ENCODE measurements at regions not wholly inside any gene's neighbourhood (a gene's known extent, or its start where the extent isn't known, plus 50 kb on each side); places are given as distances from the start of the nearest gene placed in this dataset.

DNA sequence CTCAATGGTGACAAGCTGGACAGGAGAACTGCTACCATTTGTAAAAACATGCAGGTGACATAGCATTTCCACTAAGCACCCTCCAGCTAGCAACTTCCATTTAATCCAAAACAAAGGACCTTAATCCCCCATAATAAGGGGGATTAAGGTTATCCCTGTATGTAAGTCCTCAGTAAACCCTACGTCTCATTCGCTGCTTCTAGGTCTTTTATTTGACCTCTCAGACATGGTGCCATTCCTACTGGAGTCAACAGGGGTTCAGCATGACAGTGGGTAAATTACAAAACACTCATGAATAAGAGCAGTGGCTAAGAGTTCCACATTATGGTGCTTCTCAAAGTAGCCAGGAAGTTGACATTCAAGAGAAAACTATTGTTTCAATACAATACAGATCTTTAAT lies 121.8 kb upstream of the CAV2 start:
- no peak overlapping the region for H3K27ac ChIP-seq
- TF ChIP-seq, protein P1, sequence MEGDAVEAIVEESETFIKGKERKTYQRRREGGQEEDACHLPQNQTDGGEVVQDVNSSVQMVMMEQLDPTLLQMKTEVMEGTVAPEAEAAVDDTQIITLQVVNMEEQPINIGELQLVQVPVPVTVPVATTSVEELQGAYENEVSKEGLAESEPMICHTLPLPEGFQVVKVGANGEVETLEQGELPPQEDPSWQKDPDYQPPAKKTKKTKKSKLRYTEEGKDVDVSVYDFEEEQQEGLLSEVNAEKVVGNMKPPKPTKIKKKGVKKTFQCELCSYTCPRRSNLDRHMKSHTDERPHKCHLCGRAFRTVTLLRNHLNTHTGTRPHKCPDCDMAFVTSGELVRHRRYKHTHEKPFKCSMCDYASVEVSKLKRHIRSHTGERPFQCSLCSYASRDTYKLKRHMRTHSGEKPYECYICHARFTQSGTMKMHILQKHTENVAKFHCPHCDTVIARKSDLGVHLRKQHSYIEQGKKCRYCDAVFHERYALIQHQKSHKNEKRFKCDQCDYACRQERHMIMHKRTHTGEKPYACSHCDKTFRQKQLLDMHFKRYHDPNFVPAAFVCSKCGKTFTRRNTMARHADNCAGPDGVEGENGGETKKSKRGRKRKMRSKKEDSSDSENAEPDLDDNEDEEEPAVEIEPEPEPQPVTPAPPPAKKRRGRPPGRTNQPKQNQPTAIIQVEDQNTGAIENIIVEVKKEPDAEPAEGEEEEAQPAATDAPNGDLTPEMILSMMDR (IDR thresholded peaks at IDR 0.05): no peak
- no peaks in the 10 kb centered on the region for H3K36me3 ChIP-seq
- H3K4me1 ChIP-seq (ENCODE audit: control insufficient read depth in 1 of 2, low read depth in 2 of 2): peaks cover 11 to 19% of the 10 kb centered on the region in 2 donors
- H3K9me3 ChIP-seq: no peaks in the 10 kb centered on the region
- no peaks in the 10 kb centered on the region for H3K27me3 ChIP-seq (replicated peaks; ENCODE audit: insufficient read depth)
- no peak overlapping the region for H3K4me3 ChIP-seq
- ATAC-seq (ENCODE audit: insufficient number of reproducible peaks, low FRiP score, low read depth) (no peak), DNase-seq (ENCODE audit: low spot score) (no peak)

GRCh38 chr7:116380025-116380424 lies 119.5 kb upstream of the CAV2 start:
- H3K9me3 ChIP-seq: no peaks in the 10 kb centered on the region
- ATAC-seq (ENCODE audit: insufficient number of reproducible peaks, low FRiP score, low read depth) (peak; percentile 90), DNase-seq (ENCODE audit: low spot score) (no peak)
- peak overlapping the region; percentile 57 to 84 for H3K27ac ChIP-seq
- peaks cover 11 to 19% of the 10 kb centered on the region in 2 donors for H3K4me1 ChIP-seq (ENCODE audit: control insufficient read depth in 1 of 2, low read depth in 2 of 2)
- H3K4me3 ChIP-seq: peak overlapping the region; percentile 41
- TF ChIP-seq, protein P1 (IDR thresholded peaks at IDR 0.05): no peak
- H3K27me3 ChIP-seq (replicated peaks; ENCODE audit: insufficient read depth): no peaks in the 10 kb centered on the region
- H3K36me3 ChIP-seq: no peaks in the 10 kb centered on the region

- Histone ChIP-seq H3K27ac (no peak overlapping the region), H3K9me3 (no peaks in the 10 kb centered on the region), H3K36me3 (no peaks in the 10 kb centered on the region), H3K27me3 (replicated peaks; ENCODE audit: insufficient read depth) (no peaks in the 10 kb centered on the region), H3K4me1 (ENCODE audit: control insufficient read depth in 1 of 2, low read depth in 2 of 2) (peaks cover 11 to 19% of the 10 kb centered on the region in 2 donors), H3K4me3 (no peak overlapping the region)
- TF ChIP-seq, protein P1 (IDR thresholded peaks at IDR 0.05): no peak
- DNase-seq (ENCODE audit: low spot score) (no peak), ATAC-seq (ENCODE audit: insufficient number of reproducible peaks, low FRiP score, low read depth) (no peak)
These were observed 117.2 kb upstream of the CAV2 start for GRCh38 chr7:116382375-116382774.

GRCh38 chr7:116384936-116385635 lies 114.5 kb upstream of the CAV2 start:
- Histone ChIP-seq H3K9me3 (no peaks in the 10 kb centered on the region), H3K27me3 (replicated peaks; ENCODE audit: insufficient read depth) (no peaks in the 10 kb centered on the region), H3K4me3 (no peak overlapping the region), H3K27ac (no peak overlapping the region), H3K36me3 (no peaks in the 10 kb centered on the region), H3K4me1 (ENCODE audit: control insufficient read depth in 1 of 2, low read depth in 2 of 2) (peaks cover 4 to 8% of the 10 kb centered on the region in 2 donors)
- ATAC-seq (ENCODE audit: insufficient number of reproducible peaks, low FRiP score, low read depth) (no peak), DNase-seq (ENCODE audit: low spot score) (no peak)
- TF ChIP-seq, protein P1 (IDR thresholded peaks at IDR 0.05): no peak

- no peak overlapping the region for H3K27ac ChIP-seq
- no peaks in the 10 kb centered on the region for H3K27me3 ChIP-seq (replicated peaks; ENCODE audit: insufficient read depth)
- H3K9me3 ChIP-seq: no peaks in the 10 kb centered on the region
- ATAC-seq (ENCODE audit: insufficient number of reproducible peaks, low FRiP score, low read depth) (no peak), DNase-seq (ENCODE audit: low spot score) (no peak)
- no peak overlapping the region for H3K4me3 ChIP-seq
- TF ChIP-seq, protein P1 (IDR thresholded peaks at IDR 0.05): no peak
- no peaks in the 10 kb centered on the region for H3K4me1 ChIP-seq (ENCODE audit: control insufficient read depth in 1 of 2, low read depth in 2 of 2)
- no peaks in the 10 kb centered on the region for H3K36me3 ChIP-seq
These were observed 112.9 kb upstream of the CAV2 start for GRCh38 chr7:116386674-116387073.
